ENCODE measurements at regions not wholly inside any gene's neighbourhood (a gene's known extent, or its start where the extent isn't known, plus 50 kb on each side); places are given as distances from the start of the nearest gene placed in this dataset.
"Not testable (repeated sequence)": the region's sequence is repeated elsewhere in the genome, so short reads cannot be mapped to it uniquely, and the experiment has no call there.

- DNase-seq (ENCODE audit: low read depth): no peak
These were observed 163.6 kb downstream of the GLUL start for GRCh38 chr1:182227864-182228547.

- no peak for DNase-seq (ENCODE audit: low read depth)
These were observed 165.0 kb downstream of the GLUL start for GRCh38 chr1:182226618-182227017.

- DNase-seq (ENCODE audit: low read depth): not testable (repeated sequence)
These were observed 164.2 kb upstream of the ZNF648 start for GRCh38 chr1:182225755-182226154.

GRCh38 chr1:182221990-182222389, 160.5 kb upstream of the ZNF648 start:
- DNase-seq (ENCODE audit: low read depth): not testable (repeated sequence)

GRCh38 chr1:182221367-182221766, 159.9 kb upstream of the ZNF648 start:
- DNase-seq (ENCODE audit: low read depth): not testable (repeated sequence)

- no peak for DNase-seq (ENCODE audit: low read depth)
These were observed 156.5 kb upstream of the ZNF648 start for GRCh38 chr1:182217967-182218366.

GRCh38 chr1:182217071-182217470, 155.6 kb upstream of the ZNF648 start:
- DNase-seq (ENCODE audit: low read depth): no peak

- no peak for DNase-seq (ENCODE audit: low read depth)
These were observed 154.3 kb upstream of the ZNF648 start for GRCh38 chr1:182215764-182216163.

- DNase-seq (ENCODE audit: low read depth): no peak
These were observed 151.7 kb upstream of the ZNF648 start for GRCh38 chr1:182213163-182213562.

- no peak for DNase-seq (ENCODE audit: low read depth)
These were observed 149.9 kb upstream of the ZNF648 start for GRCh38 chr1:182211386-182211785.

- DNase-seq (ENCODE audit: low read depth): no peak
These were observed 148.9 kb upstream of the ZNF648 start for GRCh38 chr1:182210417-182210816.

- DNase-seq (ENCODE audit: low read depth): no peak
These were observed 145.8 kb upstream of the ZNF648 start for GRCh38 chr1:182207300-182207699.

- no peak for DNase-seq (ENCODE audit: low read depth)
These were observed 145.2 kb upstream of the ZNF648 start for GRCh38 chr1:182206626-182207239.

- DNase-seq (ENCODE audit: low read depth): no peak
These were observed 144.0 kb upstream of the ZNF648 start for GRCh38 chr1:182205351-182206022.

GRCh38 chr1:182203191-182203875, 141.8 kb upstream of the ZNF648 start:
- DNase-seq (ENCODE audit: low read depth): no peak

GRCh38 chr1:182201490-182201889, 140.0 kb upstream of the ZNF648 start:
- DNase-seq (ENCODE audit: low read depth): not testable (repeated sequence)

- DNase-seq (ENCODE audit: low read depth): no peak
These were observed 138.7 kb upstream of the ZNF648 start for GRCh38 chr1:182200025-182200812.

- no peak for DNase-seq (ENCODE audit: low read depth)
These were observed 136.6 kb upstream of the ZNF648 start for GRCh38 chr1:182198006-182198605.

GRCh38 chr1:182196897-182197870, 135.7 kb upstream of the ZNF648 start:
- DNase-seq (ENCODE audit: low read depth): no peak

- no peak for DNase-seq (ENCODE audit: low read depth)
These were observed 134.2 kb upstream of the ZNF648 start for GRCh38 chr1:182195733-182196132.

Data from activated T-cell treated with anti-CD3 and anti-CD28 coated beads for 48 hours (primary cell).